Stimulated activated naive B cell treated with anti-CD40 and anti-IgM and Interleukin-4, amounts not matched to agents 10 μg/mL and 1 μg/mL and 100 μg/mL, for 72 hours (primary cell): ENCODE measurements at regions not wholly inside any gene's neighbourhood (a gene's known extent, or its start where the extent isn't known, plus 50 kb on each side); places are given as distances from the start of the nearest gene placed in this dataset.

Source experiments
- ATAC-seq, 2 donors: fragments of 150-1000 bp; cut with Tn5 transposase; replicated peaks; 2 replicates each; pipeline ENCODE4 v1.10.0; 2021; ENCODE audit warnings: moderate library complexity in 1 of 2
- DNase-seq: peaks from one replicate; pipeline ENCODE4 v3.0.0; 2021
- H3K27ac Mint-ChIP-seq: one replicate; pipeline ENCODE4 v1.8.0; 2022; ENCODE audit warnings: mild to moderate bottlenecking, mixed read lengths
- H3K27me3 Mint-ChIP-seq, 2 donors: one replicate each; pipeline ENCODE4 v1.8.0; 2022; ENCODE audit warnings: mixed read lengths in 2 of 2
- H3K36me3 Mint-ChIP-seq, 2 donors: one replicate each; pipeline ENCODE4 v1.8.0; 2022; ENCODE audit warnings: mixed read lengths in 2 of 2, mild to moderate bottlenecking in 1 of 2
- H3K4me1 Mint-ChIP-seq, 2 donors: one replicate each; pipeline ENCODE4 v1.8.0; 2022; ENCODE audit warnings: mixed read lengths in 2 of 2, mild to moderate bottlenecking in 1 of 2
- H3K4me3 Mint-ChIP-seq, 2 donors: one replicate each; pipeline ENCODE4 v1.8.0; 2022; ENCODE audit warnings: mild to moderate bottlenecking in 2 of 2, mixed read lengths in 2 of 2, moderate library complexity in 1 of 2
- H3K9me3 Mint-ChIP-seq, 2 donors: one replicate each; pipeline ENCODE4 v1.8.0; 2022; ENCODE audit warnings: mixed read lengths in 2 of 2, mild to moderate bottlenecking in 1 of 2

- H3K27ac Mint-ChIP-seq = peak overlapping the region; percentile 65
- no peak overlapping the region for H3K4me3 Mint-ChIP-seq
- ATAC-seq = no peak
Measured at GRCh38 chr10:3413937-3414666, 241.5 kb upstream of the PITRM1 start.

GRCh38 chr10:3412646-3413045 lies 240.1 kb upstream of the PITRM1 start:
- H3K27me3 Mint-ChIP-seq = no peaks in the 10 kb centered on the region
- no peak overlapping the region for H3K27ac Mint-ChIP-seq
- peaks cover 3 to 5% of the 10 kb centered on the region in 2 donors for H3K9me3 Mint-ChIP-seq

More at GRCh38 chr10:3413937-3414666, 241.5 kb upstream of the PITRM1 start:
- no peaks in the 10 kb centered on the region for H3K27me3 Mint-ChIP-seq
- peaks cover 0 to under 1% of the 10 kb centered on the region in 2 donors for H3K4me1 Mint-ChIP-seq
- H3K36me3 Mint-ChIP-seq = no peaks in the 10 kb centered on the region
- DNase-seq = no peak
- peaks cover 3 to 5% of the 10 kb centered on the region in 2 donors for H3K9me3 Mint-ChIP-seq

GRCh38 chr10:3412071-3412582 lies 239.5 kb upstream of the PITRM1 start:
- Mint-ChIP-seq H3K4me1 (peaks cover 0 to 4% of the 10 kb centered on the region in 2 donors), H3K4me3 (no peak overlapping the region)

More at GRCh38 chr10:3412646-3413045, 240.1 kb upstream of the PITRM1 start:
- DNase-seq = no peak
- Mint-ChIP-seq H3K4me3 (no peak overlapping the region), H3K4me1 (peaks cover 0 to 4% of the 10 kb centered on the region in 2 donors), H3K36me3 (no peaks in the 10 kb centered on the region)
- no peak for ATAC-seq

GRCh38 chr10:3411044-3411443 lies 238.5 kb upstream of the PITRM1 start:
- H3K4me3 Mint-ChIP-seq = no peak overlapping the region
- peaks cover 0 to 4% of the 10 kb centered on the region in 2 donors for H3K4me1 Mint-ChIP-seq
- H3K27ac Mint-ChIP-seq = no peak overlapping the region
- no peak for ATAC-seq
- DNase-seq = no peak
- H3K27me3 Mint-ChIP-seq = no peaks in the 10 kb centered on the region
- no peaks in the 10 kb centered on the region for H3K36me3 Mint-ChIP-seq
- peaks cover 3 to 5% of the 10 kb centered on the region in 2 donors for H3K9me3 Mint-ChIP-seq

More at GRCh38 chr10:3412071-3412582, 239.5 kb upstream of the PITRM1 start:
- Mint-ChIP-seq H3K36me3 (no peaks in the 10 kb centered on the region), H3K27me3 (no peaks in the 10 kb centered on the region), H3K9me3 (peaks cover 3 to 5% of the 10 kb centered on the region in 2 donors), H3K27ac (no peak overlapping the region)
- ATAC-seq (no peak), DNase-seq (no peak)

GRCh38 chr10:3409928-3410327 lies 237.3 kb upstream of the PITRM1 start:
- no peak for DNase-seq
- Mint-ChIP-seq H3K36me3 (no peaks in the 10 kb centered on the region), H3K4me3 (no peak overlapping the region), H3K9me3 (peaks cover 3 to 5% of the 10 kb centered on the region in 2 donors), H3K27ac (no peak overlapping the region), H3K27me3 (no peaks in the 10 kb centered on the region), H3K4me1 (peaks cover 0 to 4% of the 10 kb centered on the region in 2 donors)
- no peak for ATAC-seq

GRCh38 chr10:3408603-3409365 lies 236.2 kb upstream of the PITRM1 start:
- ATAC-seq = peak; percentile 55 to 57
- peaks cover 0 to 4% of the 10 kb centered on the region in 2 donors for H3K4me1 Mint-ChIP-seq
- peaks cover 0 to 3% of the 10 kb centered on the region in 2 donors for H3K27me3 Mint-ChIP-seq
- H3K27ac Mint-ChIP-seq = peak overlapping the region; percentile 44
- no peak for DNase-seq
- H3K4me3 Mint-ChIP-seq = no peak overlapping the region
- H3K9me3 Mint-ChIP-seq = peaks cover 3 to 5% of the 10 kb centered on the region in 2 donors
- H3K36me3 Mint-ChIP-seq = no peaks in the 10 kb centered on the region

GRCh38 chr10:3407208-3407607 lies 234.6 kb upstream of the PITRM1 start:
- Mint-ChIP-seq H3K9me3 (peaks cover 3 to 5% of the 10 kb centered on the region in 2 donors), H3K36me3 (no peaks in the 10 kb centered on the region)
- ATAC-seq = no peak

GRCh38 chr10:3406556-3406955 lies 234.0 kb upstream of the PITRM1 start:
- H3K27ac Mint-ChIP-seq = no peak overlapping the region

More at GRCh38 chr10:3407208-3407607, 234.6 kb upstream of the PITRM1 start:
- no peak for DNase-seq
- peaks cover 0 to 4% of the 10 kb centered on the region in 2 donors for H3K27me3 Mint-ChIP-seq
- peaks cover 0 to 4% of the 10 kb centered on the region in 2 donors for H3K4me1 Mint-ChIP-seq
- no peak overlapping the region for H3K27ac Mint-ChIP-seq
- H3K4me3 Mint-ChIP-seq = no peak overlapping the region

GRCh38 chr10:3404381-3404780 lies 231.8 kb upstream of the PITRM1 start:
- Mint-ChIP-seq H3K4me3 (no peak overlapping the region), H3K9me3 (no peaks in the 10 kb centered on the region), H3K4me1 (peaks cover 0 to 4% of the 10 kb centered on the region in 2 donors), H3K36me3 (no peaks in the 10 kb centered on the region), H3K27me3 (peaks cover 0 to 4% of the 10 kb centered on the region in 2 donors), H3K27ac (no peak overlapping the region)
- no peak for ATAC-seq
- no peak for DNase-seq

More at GRCh38 chr10:3406556-3406955, 234.0 kb upstream of the PITRM1 start:
- no peaks in the 10 kb centered on the region for H3K36me3 Mint-ChIP-seq
- no peak for DNase-seq
- no peak overlapping the region for H3K4me3 Mint-ChIP-seq
- H3K4me1 Mint-ChIP-seq = peaks cover 0 to 4% of the 10 kb centered on the region in 2 donors
- ATAC-seq = no peak
- peaks cover 3 to 5% of the 10 kb centered on the region in 2 donors for H3K9me3 Mint-ChIP-seq
- H3K27me3 Mint-ChIP-seq = peaks cover 0 to 4% of the 10 kb centered on the region in 2 donors

- H3K4me1 Mint-ChIP-seq = peaks cover 0 to 2% of the 10 kb centered on the region in 2 donors
- H3K27me3 Mint-ChIP-seq = peaks cover 0 to 10% of the 10 kb centered on the region in 2 donors
- ATAC-seq = no peak
- no peaks in the 10 kb centered on the region for H3K9me3 Mint-ChIP-seq
- DNase-seq = no peak
- no peak overlapping the region for H3K27ac Mint-ChIP-seq
- H3K4me3 Mint-ChIP-seq = no peak overlapping the region
- no peaks in the 10 kb centered on the region for H3K36me3 Mint-ChIP-seq
Measured at GRCh38 chr10:3402187-3402751, 229.7 kb upstream of the PITRM1 start.

- Mint-ChIP-seq H3K27ac (no peak overlapping the region), H3K4me3 (no peak overlapping the region), H3K36me3 (no peaks in the 10 kb centered on the region), H3K4me1 (peaks cover 3 to 5% of the 10 kb centered on the region in 2 donors), H3K9me3 (no peaks in the 10 kb centered on the region), H3K27me3 (peaks cover 0 to 10% of the 10 kb centered on the region in 2 donors)
- DNase-seq (no peak), ATAC-seq (no peak)
Measured at GRCh38 chr10:3401491-3401938, 228.9 kb upstream of the PITRM1 start.

- Mint-ChIP-seq H3K4me3 (no peak overlapping the region), H3K36me3 (no peaks in the 10 kb centered on the region), H3K9me3 (no peaks in the 10 kb centered on the region), H3K27ac (no peak overlapping the region), H3K4me1 (peaks cover 14 to 15% of the 10 kb centered on the region in 2 donors), H3K27me3 (peaks cover 0 to 10% of the 10 kb centered on the region in 2 donors)
- no peak for DNase-seq
- ATAC-seq = no peak
Measured at GRCh38 chr10:3400348-3400747, 227.8 kb upstream of the PITRM1 start.

GRCh38 chr10:3399756-3400155 lies 227.2 kb upstream of the PITRM1 start:
- Mint-ChIP-seq H3K36me3 (no peaks in the 10 kb centered on the region), H3K4me3 (no peak overlapping the region), H3K4me1 (peaks cover 18 to 21% of the 10 kb centered on the region in 2 donors), H3K27ac (no peak overlapping the region), H3K27me3 (peaks cover 0 to 10% of the 10 kb centered on the region in 2 donors), H3K9me3 (peaks cover 0 to under 1% of the 10 kb centered on the region in 2 donors)
- no peak for DNase-seq
- ATAC-seq = no peak
